ENCODE measurements at regions not wholly inside any gene's neighbourhood (a gene's known extent, or its start where the extent isn't known, plus 50 kb on each side); places are given as distances from the start of the nearest gene placed in this dataset.

DNA sequence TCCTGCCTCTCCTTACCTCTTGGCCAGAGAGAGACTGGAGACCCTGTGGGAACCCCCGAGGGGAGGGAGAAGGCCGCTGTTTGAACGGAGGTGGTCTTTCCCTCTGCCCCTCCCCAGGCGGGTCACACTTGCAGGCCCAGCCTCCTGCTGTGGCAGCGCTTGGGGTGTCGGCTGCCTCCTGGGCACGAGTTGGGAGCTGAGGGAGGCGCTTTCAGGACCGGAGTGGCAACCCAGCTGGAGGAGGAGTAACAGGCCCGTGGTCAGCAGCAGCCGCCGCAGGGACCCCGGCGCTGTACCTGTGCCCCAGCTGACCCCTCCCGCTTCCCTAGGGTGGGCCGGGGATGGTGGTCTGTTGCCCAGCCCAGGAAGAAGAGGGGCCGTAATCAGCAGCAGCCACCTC lies 278.3 kb downstream of the SEC14L1 start:
- no peak for DNase-seq (ENCODE audit: low spot score)

DNA sequence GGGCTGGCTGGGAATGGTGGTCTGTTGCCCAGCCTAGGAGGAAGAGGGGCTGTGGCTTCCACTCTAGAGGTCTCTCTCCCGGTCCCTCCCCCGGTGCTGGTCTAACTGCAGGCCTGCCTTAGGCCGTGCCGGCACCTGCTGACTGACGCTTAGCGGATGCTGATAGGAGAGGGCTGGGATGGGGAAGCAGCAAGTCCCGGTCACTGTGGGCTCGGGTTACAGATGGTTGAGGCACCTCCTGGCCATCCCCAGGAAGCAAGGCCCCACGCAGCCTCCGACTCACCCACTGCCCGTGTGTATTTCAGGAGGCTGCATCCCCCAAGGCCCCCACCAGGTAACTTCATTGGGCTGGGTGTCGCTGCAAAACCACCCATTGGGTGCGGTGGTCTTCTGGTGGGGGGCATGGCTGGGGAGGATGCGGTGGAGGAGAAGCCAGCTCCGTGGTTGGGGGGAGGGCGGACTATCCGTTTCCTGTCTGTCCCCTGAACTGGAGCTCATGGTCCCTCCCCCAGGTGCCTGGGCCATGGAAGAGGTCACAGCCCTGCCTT lies 278.9 kb downstream of the SEC14L1 start:
- no peak for DNase-seq (ENCODE audit: low spot score)

DNA sequence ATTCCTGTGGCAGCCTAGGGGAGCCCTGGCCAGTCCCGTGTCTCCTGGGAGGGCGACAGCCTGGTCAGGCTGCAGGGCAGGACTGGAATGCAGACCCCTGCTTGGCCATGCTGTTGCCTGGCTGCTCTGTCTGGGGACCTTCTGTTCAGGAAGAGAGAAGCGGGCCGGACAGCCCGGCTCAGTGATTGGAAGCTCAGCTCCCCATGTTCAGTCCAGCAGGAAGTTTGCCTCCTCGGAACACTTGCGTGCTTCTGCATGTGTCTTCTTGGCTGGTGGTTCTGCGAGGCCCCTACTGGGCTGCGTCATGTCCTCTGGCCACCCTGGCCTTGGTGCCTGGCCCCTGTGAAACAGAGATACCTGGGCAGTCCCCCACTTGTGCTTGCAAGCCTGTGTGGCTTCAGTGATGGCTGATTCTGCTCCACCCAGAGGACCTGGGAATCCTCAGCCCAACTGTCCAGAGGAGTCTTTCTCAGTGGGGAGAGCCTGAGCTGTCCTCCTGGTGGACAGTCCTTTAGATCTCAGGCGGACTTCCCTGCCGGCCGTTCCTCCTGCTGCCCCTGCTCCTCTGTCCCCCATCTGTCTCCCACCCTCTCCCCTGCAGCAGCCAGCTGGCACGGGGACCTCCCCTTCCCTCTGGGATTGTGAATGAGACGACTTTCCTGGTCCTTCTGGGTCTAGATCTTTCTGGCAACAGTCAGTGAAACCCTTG lies 279.5 kb downstream of the SEC14L1 start:
- no peak for DNase-seq (ENCODE audit: low spot score)

DNA sequence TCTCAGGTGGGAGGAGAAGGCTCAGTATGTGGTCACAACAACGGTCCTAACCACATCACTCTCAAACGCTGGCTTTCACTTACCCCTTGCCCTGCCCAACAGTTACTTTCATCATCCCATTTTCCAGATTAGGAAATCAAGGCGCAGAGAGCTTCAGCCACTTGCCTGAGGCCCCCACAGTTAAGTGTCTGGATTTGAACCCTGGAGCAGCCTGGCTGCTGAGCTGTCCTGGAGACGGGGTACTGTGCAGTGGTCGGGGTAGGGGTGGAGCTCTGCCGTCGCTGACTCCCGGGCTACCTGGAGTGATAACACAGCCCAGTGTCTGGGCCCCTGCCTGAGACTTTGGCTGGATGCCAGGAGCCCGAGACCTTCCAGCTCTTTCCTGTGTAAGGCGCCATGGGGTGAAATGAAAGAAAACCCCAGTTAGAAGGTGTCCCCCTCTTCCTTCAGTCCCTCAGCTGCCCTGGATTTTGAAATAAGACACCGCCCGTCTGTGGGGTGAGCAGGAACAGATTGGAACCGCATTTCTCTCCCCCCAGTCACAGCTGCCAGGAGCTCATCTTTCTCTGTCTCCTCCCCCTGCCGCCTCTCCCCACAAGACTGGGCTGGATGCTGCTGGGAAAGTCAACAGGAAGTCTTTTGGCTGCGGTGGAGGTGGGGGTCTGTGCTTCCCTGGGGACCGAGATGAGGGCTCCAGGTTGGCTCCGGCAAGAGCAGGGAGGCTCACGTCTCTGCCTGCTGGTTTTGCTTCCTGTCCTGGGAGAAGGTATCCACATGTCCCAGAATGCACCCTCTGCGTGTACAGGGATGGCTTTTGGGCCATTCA lies 280.2 kb downstream of the SEC14L1 start:
- no peak for DNase-seq (ENCODE audit: low spot score)

DNA sequence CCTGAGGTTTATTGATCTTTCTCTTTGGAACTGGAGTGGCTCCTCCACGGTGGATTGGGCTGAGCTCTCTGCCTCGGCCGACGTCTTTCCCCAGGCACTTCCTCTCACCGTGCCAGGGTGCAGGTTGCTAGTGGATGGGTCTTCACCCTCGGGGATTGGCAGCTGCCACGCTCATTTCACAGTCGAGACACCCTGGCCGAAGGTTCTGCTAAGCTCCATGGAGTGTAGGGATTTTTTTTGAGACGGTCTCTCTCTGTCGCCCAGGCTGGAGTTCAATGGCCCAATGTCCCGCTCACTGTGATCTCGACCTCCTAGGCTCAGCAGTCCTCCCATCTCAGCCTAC lies 280.8 kb downstream of the SEC14L1 start:
- DNase-seq (ENCODE audit: low spot score) = no peak

DNA sequence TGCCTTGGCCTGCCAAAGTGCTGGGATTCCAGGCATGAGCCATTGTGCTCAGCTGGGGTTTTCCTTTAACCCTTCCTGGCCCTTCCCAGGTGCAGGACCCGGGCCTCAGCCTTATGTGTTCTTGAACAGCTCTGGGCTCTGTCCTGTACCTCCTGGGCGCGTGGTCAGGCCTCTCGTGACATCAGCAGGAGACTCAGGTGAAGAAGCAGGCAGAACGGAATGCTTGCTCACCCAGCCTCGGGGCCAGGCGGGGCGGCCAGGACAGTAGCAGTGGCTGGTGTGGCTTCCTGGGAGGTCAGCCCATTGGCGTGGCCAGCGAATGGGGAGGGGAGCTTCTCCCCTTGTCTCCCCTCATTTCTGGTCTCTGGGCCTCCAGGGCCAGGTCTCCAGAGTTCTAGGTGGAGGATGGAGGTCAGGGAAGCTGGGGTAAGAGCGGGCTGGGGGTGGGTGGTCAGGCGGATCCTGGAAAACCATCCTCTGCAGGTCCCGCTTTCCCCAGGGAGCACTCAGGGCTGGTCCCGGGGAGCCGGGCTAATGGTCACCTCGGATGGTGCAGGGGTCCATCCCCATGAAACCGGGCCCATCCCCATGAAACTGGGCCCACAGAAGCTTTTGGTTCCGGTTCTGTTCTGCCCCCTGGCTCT lies 281.5 kb downstream of the SEC14L1 start:
- no peak for DNase-seq (ENCODE audit: low spot score)

DNA sequence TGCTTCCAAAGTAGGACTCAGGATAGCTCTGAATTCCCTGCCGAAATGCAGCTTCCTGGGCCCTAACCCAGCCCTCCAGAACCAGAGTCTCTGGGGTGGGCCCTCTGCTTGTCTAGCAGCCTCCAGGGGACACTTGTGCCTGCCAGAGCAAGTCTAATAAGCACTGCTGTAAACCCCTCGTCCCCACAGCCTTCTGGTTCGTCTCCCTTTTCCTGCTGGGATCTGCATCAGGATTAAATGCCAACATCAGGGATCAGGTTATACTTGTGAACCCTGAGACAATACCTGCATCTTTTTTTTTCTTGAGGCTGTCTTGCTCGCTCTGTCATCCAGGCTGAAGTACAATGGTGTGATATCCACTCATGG lies 282.0 kb downstream of the SEC14L1 start:
- DNase-seq (ENCODE audit: low spot score) = no peak

DNA sequence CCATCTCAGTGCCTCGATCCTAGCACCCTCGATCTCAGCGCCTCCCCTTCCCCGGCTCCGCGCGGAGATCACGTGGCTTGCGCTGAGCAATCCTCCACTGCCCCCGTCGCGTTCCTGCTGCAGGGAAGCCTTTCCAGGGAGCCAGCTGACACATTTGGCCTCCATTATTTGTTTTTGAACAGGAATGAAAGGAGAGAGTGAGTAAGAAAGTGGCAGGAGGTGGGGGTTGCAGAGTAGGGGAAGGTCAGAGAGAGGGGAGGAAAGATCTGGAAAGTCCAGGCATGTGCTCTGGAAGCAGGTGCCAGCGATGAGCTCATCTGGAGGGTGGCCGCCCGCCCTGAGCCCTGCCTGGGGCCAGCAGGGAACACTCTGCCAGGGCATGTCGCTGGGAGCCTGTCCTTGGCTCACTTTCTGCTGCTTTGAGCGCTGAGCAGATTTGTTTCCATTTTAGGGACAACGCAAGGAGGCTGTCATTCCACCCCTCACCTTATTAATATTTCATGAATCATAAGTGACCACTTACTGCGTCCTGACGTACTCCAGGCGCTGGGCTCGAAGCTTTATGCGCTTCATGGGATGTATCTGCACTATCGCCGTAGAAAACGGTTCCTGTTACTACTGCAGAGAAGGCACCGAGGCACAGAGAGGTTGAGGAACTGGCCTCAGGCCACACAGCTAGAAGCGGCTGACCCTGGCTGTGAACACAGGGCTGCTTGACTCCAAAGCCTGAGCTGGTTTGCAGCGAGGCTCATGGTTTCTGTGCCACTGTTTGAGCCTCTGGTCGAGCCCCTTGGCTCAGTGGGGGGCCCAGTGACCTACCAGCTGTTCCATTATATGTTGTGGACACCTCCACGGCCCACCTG lies 283.1 kb downstream of the SEC14L1 start:
- DNase-seq (ENCODE audit: low spot score) = no peak

DNA sequence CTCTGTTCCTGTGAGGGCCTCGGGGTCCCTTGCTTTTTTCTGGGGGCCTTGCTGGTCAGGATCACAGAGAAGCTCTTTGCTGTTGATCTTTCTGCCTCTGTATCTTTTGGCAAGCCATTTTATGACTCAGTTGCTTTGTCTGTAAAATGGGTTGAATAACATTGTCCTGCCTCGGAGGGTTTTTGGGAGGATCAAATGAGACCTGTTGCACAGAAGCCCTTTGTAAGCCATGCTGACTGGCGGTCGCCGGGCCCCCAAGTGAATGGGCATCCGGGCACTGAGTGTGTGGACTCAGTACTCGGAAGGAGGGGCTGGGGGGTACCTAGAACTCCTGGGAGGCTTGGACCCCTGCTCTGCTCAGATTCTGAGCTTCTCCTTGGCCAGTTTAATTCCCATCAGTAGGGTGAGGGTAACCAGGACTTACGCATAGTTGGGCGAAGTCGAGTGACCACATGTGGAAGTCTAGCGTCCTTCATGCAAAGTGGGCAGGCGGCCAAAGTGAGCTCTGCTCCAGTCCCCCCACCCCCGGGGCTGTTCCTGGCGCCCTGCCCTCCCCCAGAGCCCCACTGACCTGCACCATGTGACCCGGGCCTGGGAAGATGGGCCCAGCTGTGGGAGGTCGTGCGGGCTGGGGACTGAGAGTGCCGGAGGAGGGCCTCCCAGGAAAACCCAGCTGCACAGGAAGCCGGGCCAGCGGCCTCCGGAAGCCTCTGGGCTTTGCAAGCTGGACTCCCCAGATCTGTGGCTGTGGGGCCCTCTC lies 284.0 kb downstream of the SEC14L1 start:
- no peak for DNase-seq (ENCODE audit: low spot score)

DNA sequence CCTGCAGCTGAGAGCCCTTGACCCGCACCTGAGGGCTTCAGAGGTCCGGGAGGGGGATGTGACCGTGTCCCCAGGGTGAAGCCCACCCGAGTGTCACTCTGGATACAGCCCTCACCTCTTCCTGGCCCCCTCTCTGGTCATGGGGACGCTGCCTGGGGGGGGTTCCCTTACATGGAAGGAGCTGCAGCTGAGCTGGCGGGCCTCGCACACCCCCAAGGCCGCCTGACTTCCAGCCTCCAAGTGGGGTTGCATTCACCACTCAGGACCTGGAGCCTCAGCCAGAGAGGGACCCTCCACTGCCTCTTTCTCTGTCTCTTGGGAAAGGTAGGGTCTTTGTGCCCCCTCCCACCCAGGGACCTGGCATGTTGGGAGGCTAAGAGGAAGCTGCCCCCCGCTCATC lies 284.6 kb downstream of the SEC14L1 start:
- DNase-seq (ENCODE audit: low spot score) = no peak

DNA sequence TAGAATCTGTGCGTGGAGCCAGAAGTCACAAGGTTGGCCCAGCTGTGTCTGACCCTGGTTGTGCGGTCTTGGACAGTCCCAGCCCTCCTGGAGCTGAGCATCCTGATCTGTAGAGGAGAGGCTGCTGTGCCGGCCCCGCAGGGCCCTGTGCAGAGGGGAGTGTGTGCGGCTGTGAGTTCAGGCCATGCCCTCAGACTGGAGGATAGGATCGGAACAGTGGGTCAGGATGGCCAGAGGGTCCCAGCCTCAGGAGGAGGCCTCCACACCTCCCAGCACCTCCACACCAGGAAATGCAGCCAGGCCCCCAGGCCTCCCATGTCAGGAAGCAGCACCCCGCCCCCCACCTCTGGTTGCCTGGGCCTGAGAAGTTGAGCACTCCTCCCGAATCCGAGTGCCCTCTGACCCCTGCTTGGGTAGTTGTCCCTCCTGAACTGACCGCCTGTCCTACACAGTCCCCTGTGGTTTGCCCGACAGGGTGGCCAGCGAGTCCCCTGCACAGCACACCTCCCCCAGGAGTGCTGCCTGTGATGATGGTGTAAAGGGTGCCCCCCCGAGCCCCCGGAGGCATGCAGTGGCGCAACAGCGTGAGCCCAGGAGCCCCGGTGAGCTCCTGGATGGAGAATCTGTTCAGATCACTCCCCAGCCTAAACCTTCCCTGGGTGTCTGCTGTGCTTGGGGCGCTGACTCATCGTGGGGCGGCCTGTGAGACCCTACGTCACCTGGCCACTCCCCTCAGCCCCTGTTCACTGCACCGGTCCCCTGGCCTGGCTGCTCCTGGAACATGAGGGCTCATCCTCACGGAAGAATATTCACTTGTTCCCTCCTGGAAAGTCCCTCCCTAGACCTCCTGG lies 285.2 kb downstream of the SEC14L1 start:
- DNase-seq (ENCODE audit: low spot score) = no peak

DNA sequence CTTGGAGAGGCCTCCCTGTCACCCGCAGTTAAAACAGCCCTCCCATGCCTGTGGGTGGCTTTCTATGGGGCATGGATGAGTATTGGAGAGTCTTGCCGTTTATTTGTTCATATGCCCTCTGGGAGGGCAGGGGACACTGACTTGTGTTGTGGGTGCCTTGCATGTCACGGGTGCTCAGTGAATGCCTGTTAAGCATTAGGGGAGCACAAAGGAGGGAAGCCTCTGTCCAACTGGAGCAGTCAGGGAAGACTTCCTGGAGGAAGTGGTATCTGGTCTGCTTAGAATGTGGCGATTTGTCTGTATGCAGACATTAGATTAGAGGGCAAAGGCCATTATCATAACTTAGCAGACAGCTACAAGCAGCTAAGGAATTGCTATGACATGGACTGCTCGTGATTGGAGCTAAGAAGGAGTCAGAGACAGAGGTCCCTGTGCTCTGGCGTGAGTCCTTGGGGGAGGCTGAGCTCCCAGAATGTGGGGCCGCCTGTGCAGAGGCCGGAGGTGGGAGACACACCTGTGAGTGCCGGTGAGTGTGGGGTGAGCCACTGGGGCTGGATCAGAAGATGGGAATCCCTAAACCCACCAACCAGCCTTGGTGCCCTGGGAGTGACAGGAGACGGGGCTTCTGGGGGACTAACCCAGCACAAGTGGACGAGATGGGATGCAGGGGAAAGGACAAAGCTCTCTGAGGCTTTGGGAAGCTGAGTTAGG lies 286.1 kb downstream of the SEC14L1 start:
- no peak for DNase-seq (ENCODE audit: low spot score)

DNA sequence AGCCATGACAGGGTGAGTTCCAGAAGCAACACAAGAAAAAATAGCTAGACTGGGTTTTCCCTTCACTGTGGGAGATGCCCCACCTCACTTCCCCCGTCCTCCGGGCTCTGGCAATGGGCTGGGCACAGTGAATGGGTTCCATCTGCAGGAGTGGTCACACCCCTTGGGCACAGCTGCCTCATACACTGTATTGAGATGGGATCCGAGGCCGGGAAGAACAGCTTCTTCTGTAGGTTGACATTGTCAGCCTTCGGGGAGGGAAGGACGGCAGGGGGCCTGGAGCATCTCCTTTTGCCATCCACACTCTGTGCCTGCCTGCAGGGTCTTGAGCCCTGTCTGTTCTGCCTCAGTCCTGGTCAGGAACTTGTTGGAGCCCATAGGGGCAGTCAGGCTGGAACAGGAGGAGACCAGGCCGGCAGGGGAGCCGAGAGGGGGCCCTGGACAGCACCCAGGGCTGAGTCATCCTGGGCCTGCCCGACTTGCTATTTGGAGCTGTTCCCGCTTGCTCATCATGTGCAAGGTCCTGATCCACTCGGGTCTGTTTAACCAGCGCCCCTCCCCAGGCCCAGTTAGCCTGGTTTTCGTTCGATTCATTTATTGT lies 286.7 kb downstream of the SEC14L1 start:
- DNase-seq (ENCODE audit: low spot score) = no peak

DNA sequence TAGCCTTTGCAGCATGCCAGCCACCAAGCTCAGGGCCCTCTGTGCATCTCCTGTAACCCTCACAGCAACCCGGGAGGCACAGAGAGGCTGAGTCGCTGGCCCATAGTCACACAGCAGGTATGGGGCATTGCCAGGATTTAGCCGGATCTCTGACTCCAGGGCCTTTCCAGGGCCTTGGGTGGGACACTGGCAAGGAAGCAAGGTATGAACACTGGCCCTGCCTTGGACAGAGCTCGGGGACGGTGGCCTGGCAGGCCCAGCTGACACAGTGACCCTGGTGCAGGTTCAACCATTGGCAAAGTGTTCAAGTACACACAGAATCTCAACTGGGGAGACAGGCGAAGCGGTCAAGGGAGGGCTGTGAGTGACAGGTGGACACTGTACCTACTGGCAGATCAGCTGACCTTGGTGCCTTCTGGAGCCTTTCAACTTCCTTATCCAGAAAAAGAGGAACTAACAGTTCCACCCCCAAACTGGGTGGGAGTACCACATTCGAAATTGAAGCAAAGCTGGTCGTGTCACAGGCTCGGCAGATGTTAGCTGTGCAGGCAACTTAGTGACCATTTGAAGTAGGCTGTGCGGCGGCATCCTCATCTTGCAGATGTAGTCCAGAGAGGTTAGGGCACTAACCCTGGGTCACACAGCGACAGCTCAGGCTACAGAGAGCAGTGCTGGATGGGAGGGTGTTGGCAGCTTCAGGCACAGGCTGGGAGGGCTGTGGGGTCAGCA lies 287.4 kb downstream of the SEC14L1 start:
- no peak for DNase-seq (ENCODE audit: low spot score)

DNA sequence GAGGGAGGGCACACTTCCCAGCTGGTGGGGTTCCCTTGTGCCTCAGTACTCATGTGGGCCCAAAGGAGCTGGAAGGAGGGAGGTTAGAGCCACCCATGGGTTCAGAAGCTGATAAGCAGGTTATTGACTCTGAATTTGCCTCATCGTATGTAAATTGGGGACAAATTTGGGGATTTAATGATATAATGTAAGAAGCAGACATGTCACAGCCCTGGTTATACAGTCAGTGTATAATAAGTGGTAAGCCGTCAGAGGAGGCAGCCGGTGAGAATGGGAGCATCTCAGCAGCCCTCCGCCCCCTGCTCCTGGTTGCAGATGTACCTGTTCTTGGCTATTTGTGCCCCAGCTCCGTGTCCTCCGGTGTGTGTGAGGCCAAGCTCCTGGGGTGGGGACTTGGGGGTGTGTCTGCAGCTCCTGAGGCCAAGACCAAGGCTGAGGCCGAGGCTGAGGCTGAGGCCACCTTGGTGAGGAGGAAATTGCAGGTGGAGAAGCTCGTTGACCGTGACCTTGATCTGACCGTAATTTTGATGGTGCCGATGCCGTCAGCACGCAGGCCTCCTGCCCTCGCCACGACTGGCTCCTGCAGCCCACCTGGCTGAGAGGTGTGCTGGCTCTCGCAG lies 288.1 kb downstream of the SEC14L1 start:
- DNase-seq (ENCODE audit: low spot score) = no peak

DNA sequence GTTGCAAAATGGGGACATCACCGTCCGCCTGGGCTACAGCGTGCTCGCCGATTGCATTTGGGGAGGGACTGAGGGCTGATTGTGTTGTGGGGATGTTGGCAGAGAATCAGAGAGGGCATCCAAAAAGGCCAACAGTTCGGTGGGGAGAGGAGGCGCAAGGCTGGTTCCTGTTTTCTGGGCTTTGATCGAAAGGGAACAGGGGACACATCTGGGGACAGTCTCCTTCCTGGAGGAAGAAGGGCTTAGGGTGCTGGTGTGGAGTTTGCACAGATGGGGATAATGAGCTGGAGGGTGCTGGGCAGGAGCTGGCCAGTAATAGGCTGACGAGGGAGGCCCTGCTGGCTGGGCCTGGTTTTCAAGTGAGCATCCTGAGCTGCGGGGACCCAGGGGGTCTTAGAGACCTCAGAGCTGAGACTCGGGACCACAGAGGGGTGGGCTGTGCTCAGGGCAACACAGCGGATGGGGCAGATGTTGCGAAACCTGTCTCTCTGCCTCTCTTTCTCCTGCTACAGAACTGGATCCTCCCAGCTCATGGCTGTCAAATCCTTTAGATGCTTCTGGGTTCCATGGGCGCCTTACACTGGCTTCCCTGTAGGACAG lies 288.7 kb downstream of the SEC14L1 start:
- no peak for DNase-seq (ENCODE audit: low spot score)

DNA sequence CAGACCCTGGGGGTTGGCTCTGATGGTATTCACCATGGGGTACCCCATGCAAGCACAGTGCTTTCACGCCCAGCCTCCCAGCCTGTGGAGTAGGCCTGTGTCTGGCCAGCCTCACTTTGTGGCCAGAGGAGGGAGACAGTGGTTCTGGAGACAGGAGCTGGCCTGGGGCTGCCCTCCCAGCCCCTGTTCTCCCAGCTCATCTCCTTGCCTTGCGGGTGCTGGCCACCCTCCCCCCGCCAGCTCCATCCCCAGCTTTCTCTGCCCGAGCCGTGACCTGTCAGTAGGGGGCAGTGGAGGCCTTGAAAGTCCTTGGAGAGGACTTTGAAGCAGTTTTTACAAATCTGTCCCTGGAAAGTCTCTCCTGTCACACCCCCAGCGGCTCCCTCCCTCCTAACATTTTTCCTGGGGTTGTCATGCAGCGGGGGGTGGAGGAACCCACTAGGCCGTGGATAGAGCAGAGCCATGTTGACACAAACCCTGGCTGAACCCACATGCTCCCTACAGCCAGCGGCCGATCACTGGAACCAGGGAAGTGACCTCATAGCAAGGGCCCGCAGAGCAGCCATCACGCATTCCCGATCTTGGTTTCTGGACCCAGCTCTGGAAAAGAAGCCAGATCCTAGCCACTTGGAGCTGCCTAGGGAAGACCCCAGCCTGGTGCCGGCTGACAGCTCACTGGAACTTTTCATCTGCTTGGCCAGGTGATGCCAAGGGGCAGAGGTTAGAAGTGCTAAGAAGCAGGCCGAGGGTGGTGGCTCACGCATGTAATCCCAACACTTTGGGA lies 289.4 kb downstream of the SEC14L1 start:
- peak; percentile 78 for DNase-seq (ENCODE audit: low spot score)

Data from HuH-7.5 (cell line).